Fibroblast of villous mesenchyme (primary cell): ENCODE measurements at regions not wholly inside any gene's neighbourhood (a gene's known extent, or its start where the extent isn't known, plus 50 kb on each side); places are given as distances from the start of the nearest gene placed in this dataset.

Experiments used
- DNase-seq: peaks from one replicate; pipeline ENCODE4 v3.0.0-alpha.2; 2010; ENCODE audit warnings: low read depth
- H3K4me3 ChIP-seq: 2 replicates; pipeline ENCODE4 v1.5.1; 2011; ENCODE audit warnings: low read depth, mild to moderate bottlenecking, low read length
- CTCF ChIP-seq: IDR thresholded peaks from 2 replicates; pipeline ENCODE4 v1.5.1; 2012; ENCODE audit warnings: low read depth, mild to moderate bottlenecking, low read length; ENCODE audit not compliant: insufficient read depth

GRCh38 chr12:75701859-75702258, 190.4 kb upstream of the KRR1 start:
- no peak for TF ChIP-seq CTCF
- DNase-seq, result no peak
- H3K4me3 ChIP-seq, result no peak overlapping the region

GRCh38 chr12:75699728-75700496, 188.5 kb upstream of the KRR1 start:
- DNase-seq, result no peak

GRCh38 chr12:75699251-75699650, 187.8 kb upstream of the KRR1 start:
- H3K4me3 ChIP-seq, result no peak overlapping the region
- DNase-seq, result no peak
- TF ChIP-seq CTCF, result no peak

More at GRCh38 chr12:75699728-75700496, 188.5 kb upstream of the KRR1 start:
- TF ChIP-seq CTCF, result no peak
- H3K4me3 ChIP-seq, result no peak overlapping the region

DNA sequence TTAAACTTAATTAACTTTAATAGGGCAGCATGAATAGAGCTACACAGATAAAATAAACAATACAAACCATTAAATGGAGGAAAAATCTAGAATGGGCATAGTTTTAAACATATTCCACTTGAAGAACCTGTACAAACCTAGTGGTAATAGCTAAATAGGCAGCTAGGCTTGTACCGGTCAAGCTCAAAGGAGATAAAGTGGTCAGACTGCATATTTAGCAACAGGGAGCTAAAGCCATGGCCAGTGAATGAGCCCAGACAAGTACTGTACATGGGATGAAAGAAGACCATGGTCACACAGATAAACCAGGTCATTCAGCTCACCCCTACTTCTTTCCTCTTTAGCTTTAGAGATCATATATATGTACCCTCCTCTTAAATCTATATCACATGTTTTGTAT, 186.6 kb upstream of the KRR1 start:
- H3K4me3 ChIP-seq, result no peak overlapping the region
- no peak for TF ChIP-seq CTCF
- DNase-seq, result no peak

- no peak for DNase-seq
- H3K4me3 ChIP-seq, result no peak overlapping the region
- no peak for TF ChIP-seq CTCF
These were observed 184.5 kb upstream of the KRR1 start for GRCh38 chr12:75695926-75696325.

GRCh38 chr12:75694534-75695268, 183.3 kb upstream of the KRR1 start:
- TF ChIP-seq CTCF, result no peak
- no peak overlapping the region for H3K4me3 ChIP-seq
- DNase-seq, result no peak

DNA sequence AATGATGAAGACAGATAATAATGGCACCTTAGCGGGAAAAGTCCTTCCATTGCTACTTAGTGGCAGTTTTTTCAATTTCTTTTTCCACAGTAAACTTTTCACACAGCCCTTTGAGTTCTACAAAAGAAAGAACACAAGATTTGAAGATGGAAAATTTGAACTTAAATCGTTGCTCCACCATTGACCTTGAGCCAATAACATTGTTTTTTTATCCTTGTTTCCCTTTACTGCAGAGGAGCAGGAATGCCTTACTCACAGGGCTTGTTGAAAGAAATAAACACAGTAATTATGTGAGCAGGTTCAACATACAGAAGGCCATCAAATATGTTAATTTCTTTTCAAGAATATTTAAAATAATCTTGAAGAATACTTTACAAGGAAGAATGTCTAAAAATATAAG, 181.5 kb upstream of the KRR1 start:
- DNase-seq, result peak; percentile 68
- TF ChIP-seq CTCF, result no peak
- no peak overlapping the region for H3K4me3 ChIP-seq
